HEK293 (cell line): ENCODE measurements at regions not wholly inside any gene's neighbourhood (a gene's known extent, or its start where the extent isn't known, plus 50 kb on each side); places are given as distances from the start of the nearest gene placed in this dataset.

Experiments used
- CTCF ChIA-PET: fragments of 350-600 bp; formaldehyde crosslinking; extraction: SDS; loops from one replicate; lab custom pipeline; 2021; ENCODE audit warnings: antibody characterized with exemption; lab: Yijun Ruan, JAX
- POLR2A ChIA-PET: fragments of 300-600 bp; formaldehyde crosslinking; extraction: SDS; loops from one replicate; lab custom pipeline; 2020; ENCODE audit warnings: antibody characterized with exemption, inconsistent platforms; lab: Yijun Ruan, JAX
- H3K27ac ChIP-seq: fragments of 200-500 bp; sonication (Bioruptor generic); 2 replicates; pipeline ENCODE4 v1.5.1; 2014; ENCODE audit warnings: low read depth, low read length, control low read depth, inconsistent platforms; ENCODE audit errors: extremely low read depth
- H3K36me3 ChIP-seq, 2 experiments: fragments of 200-500 bp in 1 of 2; sonication (Bioruptor generic) in 1 of 2; 1 replicate in 1 of 2; 2 replicates in 1 of 2; pipeline ENCODE4 v1.5.1; 2014 to 2017; ENCODE audit warnings: inconsistent platforms in 2 of 2, low read length in 2 of 2; ENCODE audit not compliant: control insufficient read depth in 2 of 2, insufficient read depth in 1 of 2
- H3K4me1 ChIP-seq: fragments of 200-500 bp; sonication (Bioruptor generic); 2 replicates; pipeline ENCODE4 v1.5.1; 2014; ENCODE audit warnings: mild to moderate bottlenecking, low read length, inconsistent platforms; ENCODE audit not compliant: control insufficient read depth, insufficient read depth
- H3K4me3 ChIP-seq: 2 replicates; pipeline ENCODE4 v1.5.1; 2011; ENCODE audit warnings: low read depth, mild to moderate bottlenecking, control low read depth, low read length, moderate library complexity
- H3K9me3 ChIP-seq: fragments of 200-500 bp; sonication (Bioruptor generic); 2 replicates; pipeline ENCODE4 v1.5.1; 2014; ENCODE audit warnings: low read depth, low read length, inconsistent platforms; ENCODE audit not compliant: control insufficient read depth, insufficient read depth
- PRDM4 ChIP-seq: fragments of 450-650 bp; formaldehyde crosslinking; IDR thresholded peaks from 2 replicates; pipeline ENCODE4 v1.5.1; 2017; ENCODE audit warnings: missing biosample characterization, missing genetic modification characterization
- SP7 ChIP-seq: fragments of 450-650 bp; formaldehyde crosslinking; IDR thresholded peaks from 2 replicates; pipeline ENCODE4 v1.5.1; 2016; ENCODE audit warnings: missing biosample characterization, missing genetic modification characterization
- TRIM28 ChIP-seq: IDR thresholded peaks from 2 replicates; pipeline ENCODE4 v1.6.1; 2011; ENCODE audit warnings: low read length, control low read depth, borderline replicate concordance
- WT1 ChIP-seq: fragments of 450-650 bp; formaldehyde crosslinking; IDR thresholded peaks from 2 replicates; pipeline ENCODE4 v1.5.1; 2016; ENCODE audit warnings: missing biosample characterization, missing genetic modification characterization
- ZBTB48 ChIP-seq: fragments of 450-650 bp; formaldehyde crosslinking; IDR thresholded peaks from 2 replicates; pipeline ENCODE4 v1.5.1; 2016; ENCODE audit warnings: missing biosample characterization, missing genetic modification characterization
- ZBTB7A ChIP-seq: fragments of 450-650 bp; formaldehyde crosslinking; IDR thresholded peaks from 2 replicates; pipeline ENCODE4 v1.5.1; 2016; ENCODE audit warnings: low read depth, missing biosample characterization, missing genetic modification characterization
- ZFP37 ChIP-seq: fragments of 450-650 bp; formaldehyde crosslinking; IDR thresholded peaks from 2 replicates; pipeline ENCODE4 v1.5.1; 2016; ENCODE audit warnings: missing biosample characterization, missing genetic modification characterization
- ZNF169 ChIP-seq: fragments of 450-650 bp; formaldehyde crosslinking; IDR thresholded peaks from 2 replicates; pipeline ENCODE4 v1.5.1; 2016; ENCODE audit warnings: missing biosample characterization, missing genetic modification characterization
- ZNF211 ChIP-seq: fragments of 450-650 bp; formaldehyde crosslinking; IDR thresholded peaks from 2 replicates; pipeline ENCODE4 v1.5.1; 2016; ENCODE audit warnings: low read depth, missing biosample characterization, missing genetic modification characterization
- ZNF274 ChIP-seq, 2 experiments: fragments of 200-500 bp in 1 of 2; fragments of 450-650 bp in 1 of 2; sonication (Bioruptor generic) in 1 of 2; formaldehyde crosslinking in 1 of 2; IDR thresholded peaks; 2 replicates each; pipeline versions ENCODE4 v1.5.1 to v1.6.1; 2014 to 2016; ENCODE audit warnings: borderline replicate concordance in 1 of 2, inconsistent platforms in 1 of 2, low read length in 1 of 2, missing biosample characterization in 1 of 2, missing genetic modification characterization in 1 of 2
- ZNF362 ChIP-seq: fragments of 450-650 bp; formaldehyde crosslinking; IDR thresholded peaks from 2 replicates; pipeline ENCODE4 v1.5.1; 2016; ENCODE audit warnings: missing biosample characterization, missing genetic modification characterization
- ZNF391 ChIP-seq: fragments of 450-650 bp; formaldehyde crosslinking; IDR thresholded peaks from 2 replicates; pipeline ENCODE4 v1.5.1; 2016; ENCODE audit warnings: low read depth, missing biosample characterization, missing genetic modification characterization, borderline replicate concordance
- ZNF514 ChIP-seq: fragments of 450-650 bp; formaldehyde crosslinking; IDR thresholded peaks from 2 replicates; pipeline ENCODE4 v1.5.1; 2016; ENCODE audit warnings: missing biosample characterization, missing genetic modification characterization
- ZNF571 ChIP-seq: fragments of 450-650 bp; formaldehyde crosslinking; IDR thresholded peaks from 2 replicates; pipeline ENCODE4 v1.5.0; 2017; ENCODE audit warnings: missing biosample characterization, missing genetic modification characterization
- ZNF660 ChIP-seq: fragments of 450-650 bp; IDR thresholded peaks from 2 replicates; pipeline ENCODE4 v1.5.1; 2018; ENCODE audit warnings: missing biosample characterization, mild to moderate bottlenecking, missing genetic modification characterization
- ZNF785 ChIP-seq: fragments of 450-650 bp; formaldehyde crosslinking; IDR thresholded peaks from 2 replicates; pipeline ENCODE4 v1.5.1; 2016; ENCODE audit warnings: missing biosample characterization, missing genetic modification characterization
- ZSCAN16 ChIP-seq: fragments of 450-650 bp; formaldehyde crosslinking; IDR thresholded peaks from 2 replicates; pipeline ENCODE4 v1.5.1; 2016; ENCODE audit warnings: missing biosample characterization, missing genetic modification characterization
- TF ChIP-seq, protein P1 (sequence below): fragments of 450-650 bp; formaldehyde crosslinking; IDR thresholded peaks from 2 replicates; pipeline ENCODE4 v1.5.1; 2016; ENCODE audit warnings: missing biosample characterization, missing genetic modification characterization, low read depth
- TF ChIP-seq, protein P2 (sequence below): fragments of 450-650 bp; formaldehyde crosslinking; IDR thresholded peaks from 2 replicates; pipeline ENCODE4 v1.5.1; 2016; ENCODE audit warnings: missing biosample characterization, missing genetic modification characterization

DNA sequence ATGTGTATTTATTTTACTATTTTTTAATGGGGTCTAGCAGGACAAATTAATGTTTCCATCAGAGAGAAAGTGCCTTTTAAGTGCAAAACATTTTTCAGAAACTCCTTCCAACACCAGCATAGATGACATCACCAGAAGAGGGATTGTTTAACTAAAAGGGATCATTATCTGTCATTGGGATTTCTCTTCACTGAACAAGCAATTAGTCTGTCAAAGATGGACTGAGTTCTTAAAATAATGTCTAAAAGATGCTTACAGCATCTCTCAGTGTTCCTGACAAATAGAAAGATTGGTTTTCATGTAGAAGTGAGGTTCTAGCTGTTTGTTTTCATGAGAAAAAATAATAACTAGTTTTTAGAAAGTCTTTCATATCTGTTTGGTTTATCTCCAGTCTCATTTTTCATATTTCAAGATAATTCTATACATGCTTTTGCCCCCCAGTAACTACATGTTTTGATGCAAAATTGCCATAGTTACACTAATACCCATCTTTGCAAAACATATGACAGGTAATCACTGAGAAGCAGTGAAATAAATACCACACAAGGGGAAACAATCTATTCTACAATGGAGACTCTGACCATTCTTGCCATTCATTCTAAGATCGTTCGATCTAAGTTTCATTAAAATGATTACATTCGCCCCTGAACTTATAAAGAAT, 850.3 kb downstream of the GALC start (continued):
- TF ChIP-seq ZFP37 (no peak), SP7 (tag by site-specific recombination) (no peak), ZNF514 (no peak), ZNF211 (tag by site-specific recombination) (no peak), ZNF571 (tag by site-specific recombination) (no peak), ZNF391 (tag by site-specific recombination) (no peak), ZNF362 (tag by site-specific recombination) (no peak), ZNF169 (tag by site-specific recombination) (no peak), PRDM4 (tag by site-specific recombination) (no peak), ZBTB48 (no peak), ZNF660 (tag by site-specific recombination) (no peak), ZNF785 (tag by site-specific recombination) (no peak)

GRCh38 chr14:87141801-87142200, 851.2 kb downstream of the GALC start:
- TF ChIP-seq, protein P1, sequence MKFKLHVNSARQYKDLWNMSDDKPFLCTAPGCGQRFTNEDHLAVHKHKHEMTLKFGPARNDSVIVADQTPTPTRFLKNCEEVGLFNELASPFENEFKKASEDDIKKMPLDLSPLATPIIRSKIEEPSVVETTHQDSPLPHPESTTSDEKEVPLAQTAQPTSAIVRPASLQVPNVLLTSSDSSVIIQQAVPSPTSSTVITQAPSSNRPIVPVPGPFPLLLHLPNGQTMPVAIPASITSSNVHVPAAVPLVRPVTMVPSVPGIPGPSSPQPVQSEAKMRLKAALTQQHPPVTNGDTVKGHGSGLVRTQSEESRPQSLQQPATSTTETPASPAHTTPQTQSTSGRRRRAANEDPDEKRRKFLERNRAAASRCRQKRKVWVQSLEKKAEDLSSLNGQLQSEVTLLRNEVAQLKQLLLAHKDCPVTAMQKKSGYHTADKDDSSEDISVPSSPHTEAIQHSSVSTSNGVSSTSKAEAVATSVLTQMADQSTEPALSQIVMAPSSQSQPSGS (tag by site-specific recombination) = no peak
- TF ChIP-seq, protein P2, sequence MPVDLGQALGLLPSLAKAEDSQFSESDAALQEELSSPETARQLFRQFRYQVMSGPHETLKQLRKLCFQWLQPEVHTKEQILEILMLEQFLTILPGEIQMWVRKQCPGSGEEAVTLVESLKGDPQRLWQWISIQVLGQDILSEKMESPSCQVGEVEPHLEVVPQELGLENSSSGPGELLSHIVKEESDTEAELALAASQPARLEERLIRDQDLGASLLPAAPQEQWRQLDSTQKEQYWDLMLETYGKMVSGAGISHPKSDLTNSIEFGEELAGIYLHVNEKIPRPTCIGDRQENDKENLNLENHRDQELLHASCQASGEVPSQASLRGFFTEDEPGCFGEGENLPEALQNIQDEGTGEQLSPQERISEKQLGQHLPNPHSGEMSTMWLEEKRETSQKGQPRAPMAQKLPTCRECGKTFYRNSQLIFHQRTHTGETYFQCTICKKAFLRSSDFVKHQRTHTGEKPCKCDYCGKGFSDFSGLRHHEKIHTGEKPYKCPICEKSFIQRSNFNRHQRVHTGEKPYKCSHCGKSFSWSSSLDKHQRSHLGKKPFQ (tag by site-specific recombination) = no peak
- TF ChIP-seq WT1 (no peak), TRIM28 (no peak), ZBTB7A (tag by site-specific recombination) (no peak), ZNF274 (IDR thresholded peaks at IDR 0.05; ENCODE audit: low read length) (no peak), ZNF274 (tag by site-specific recombination; IDR thresholded peaks at IDR 0.05; ENCODE audit: borderline replicate concordance) (no peak), ZSCAN16 (tag by site-specific recombination) (no peak)
- POLR2A ChIA-PET = no interaction called here

More at GRCh38 chr14:87141801-87142200, 851.2 kb downstream of the GALC start:
- no peaks in the 10 kb centered on the region for H3K36me3 ChIP-seq
- CTCF ChIA-PET = no interaction called here
- H3K4me1 ChIP-seq = no peaks in the 10 kb centered on the region
- H3K4me3 ChIP-seq = no peak overlapping the region
- H3K27ac ChIP-seq = no peak overlapping the region
- H3K9me3 ChIP-seq = no peaks in the 10 kb centered on the region
